ENCODE measurements at regions not wholly inside any gene's neighbourhood (a gene's known extent, or its start where the extent isn't known, plus 50 kb on each side); places are given as distances from the start of the nearest gene placed in this dataset.

DNA sequence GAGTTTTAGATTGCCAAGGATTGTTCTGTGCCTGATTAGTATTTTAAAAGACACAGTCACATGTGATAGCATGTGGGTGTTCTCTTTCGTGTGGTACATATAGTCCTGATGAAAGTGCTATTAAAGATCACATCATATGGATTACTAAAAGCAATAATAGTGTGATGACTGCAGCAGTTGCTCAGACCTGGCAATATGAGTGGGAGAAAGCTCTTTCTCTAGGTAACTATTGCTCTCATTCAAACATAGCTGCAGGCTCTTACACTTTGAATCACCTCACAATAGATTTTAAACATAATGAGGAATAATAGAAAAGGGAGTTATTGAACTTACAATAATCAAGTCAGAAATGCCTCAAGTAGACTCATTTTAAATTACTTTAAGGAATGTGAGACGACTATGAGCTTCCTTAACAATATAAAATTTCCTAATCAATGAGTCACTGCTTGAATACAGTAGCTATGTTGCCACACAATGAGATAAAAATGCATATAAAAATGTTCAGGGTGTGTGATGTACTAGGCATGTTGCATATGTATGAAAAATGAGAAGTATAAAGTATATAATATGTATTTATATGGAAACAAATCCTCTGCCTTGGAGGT lies 452.1 kb downstream of the TMX3 start:
- BruUV-seq (replicated peaks), result no TSS peak
- in situ Hi-C loops (cut with HindIII; ENCODE audit: low pct_unique_long_range_greater_than_20kb, low sequenced_read_pairs), result no loop called here
- ChIA-PET POLR2A (no interaction called here), CTCF (no interaction called here)
- DNase-seq (ENCODE audit: low read depth, low spot score) (no peak), ATAC-seq (no peak)
- Histone ChIP-seq H3K4me1 (ENCODE audit: control insufficient read depth, insufficient read depth, low read length) (no peaks in the 10 kb centered on the region), H3K27ac (ENCODE audit: low read length) (no peak overlapping the region), H3K4me3 (ENCODE audit: low read depth in 2 of 2, low read length in 2 of 2) (no peak overlapping the region), H3K36me3 (ENCODE audit: control insufficient read depth, insufficient read depth, low read length) (no peaks in the 10 kb centered on the region), H3K9me3 (ENCODE audit: control insufficient read depth, insufficient read depth, low read depth, low read length) (no peaks in the 10 kb centered on the region), H3K27me3 (ENCODE audit: control insufficient read depth, insufficient read depth, low read length) (no peaks in the 10 kb centered on the region)
- no peak for TF ChIP-seq SIN3A (IDR thresholded peaks at IDR 0.05; ENCODE audit: borderline replicate concordance, insufficient read depth, low read depth, low read length)
- TF ChIP-seq, protein P1, sequence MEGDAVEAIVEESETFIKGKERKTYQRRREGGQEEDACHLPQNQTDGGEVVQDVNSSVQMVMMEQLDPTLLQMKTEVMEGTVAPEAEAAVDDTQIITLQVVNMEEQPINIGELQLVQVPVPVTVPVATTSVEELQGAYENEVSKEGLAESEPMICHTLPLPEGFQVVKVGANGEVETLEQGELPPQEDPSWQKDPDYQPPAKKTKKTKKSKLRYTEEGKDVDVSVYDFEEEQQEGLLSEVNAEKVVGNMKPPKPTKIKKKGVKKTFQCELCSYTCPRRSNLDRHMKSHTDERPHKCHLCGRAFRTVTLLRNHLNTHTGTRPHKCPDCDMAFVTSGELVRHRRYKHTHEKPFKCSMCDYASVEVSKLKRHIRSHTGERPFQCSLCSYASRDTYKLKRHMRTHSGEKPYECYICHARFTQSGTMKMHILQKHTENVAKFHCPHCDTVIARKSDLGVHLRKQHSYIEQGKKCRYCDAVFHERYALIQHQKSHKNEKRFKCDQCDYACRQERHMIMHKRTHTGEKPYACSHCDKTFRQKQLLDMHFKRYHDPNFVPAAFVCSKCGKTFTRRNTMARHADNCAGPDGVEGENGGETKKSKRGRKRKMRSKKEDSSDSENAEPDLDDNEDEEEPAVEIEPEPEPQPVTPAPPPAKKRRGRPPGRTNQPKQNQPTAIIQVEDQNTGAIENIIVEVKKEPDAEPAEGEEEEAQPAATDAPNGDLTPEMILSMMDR (IDR thresholded peaks at IDR 0.05), result no peak
- TF ChIP-seq, protein P2, sequence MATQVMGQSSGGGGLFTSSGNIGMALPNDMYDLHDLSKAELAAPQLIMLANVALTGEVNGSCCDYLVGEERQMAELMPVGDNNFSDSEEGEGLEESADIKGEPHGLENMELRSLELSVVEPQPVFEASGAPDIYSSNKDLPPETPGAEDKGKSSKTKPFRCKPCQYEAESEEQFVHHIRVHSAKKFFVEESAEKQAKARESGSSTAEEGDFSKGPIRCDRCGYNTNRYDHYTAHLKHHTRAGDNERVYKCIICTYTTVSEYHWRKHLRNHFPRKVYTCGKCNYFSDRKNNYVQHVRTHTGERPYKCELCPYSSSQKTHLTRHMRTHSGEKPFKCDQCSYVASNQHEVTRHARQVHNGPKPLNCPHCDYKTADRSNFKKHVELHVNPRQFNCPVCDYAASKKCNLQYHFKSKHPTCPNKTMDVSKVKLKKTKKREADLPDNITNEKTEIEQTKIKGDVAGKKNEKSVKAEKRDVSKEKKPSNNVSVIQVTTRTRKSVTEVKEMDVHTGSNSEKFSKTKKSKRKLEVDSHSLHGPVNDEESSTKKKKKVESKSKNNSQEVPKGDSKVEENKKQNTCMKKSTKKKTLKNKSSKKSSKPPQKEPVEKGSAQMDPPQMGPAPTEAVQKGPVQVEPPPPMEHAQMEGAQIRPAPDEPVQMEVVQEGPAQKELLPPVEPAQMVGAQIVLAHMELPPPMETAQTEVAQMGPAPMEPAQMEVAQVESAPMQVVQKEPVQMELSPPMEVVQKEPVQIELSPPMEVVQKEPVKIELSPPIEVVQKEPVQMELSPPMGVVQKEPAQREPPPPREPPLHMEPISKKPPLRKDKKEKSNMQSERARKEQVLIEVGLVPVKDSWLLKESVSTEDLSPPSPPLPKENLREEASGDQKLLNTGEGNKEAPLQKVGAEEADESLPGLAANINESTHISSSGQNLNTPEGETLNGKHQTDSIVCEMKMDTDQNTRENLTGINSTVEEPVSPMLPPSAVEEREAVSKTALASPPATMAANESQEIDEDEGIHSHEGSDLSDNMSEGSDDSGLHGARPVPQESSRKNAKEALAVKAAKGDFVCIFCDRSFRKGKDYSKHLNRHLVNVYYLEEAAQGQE (IDR thresholded peaks at IDR 0.05; ENCODE audit: insufficient read depth in 1 of 2, low read depth in 2 of 2, low read length in 1 of 2), result no peak
- TF ChIP-seq POLR2AphosphoS5 (IDR thresholded peaks at IDR 0.05; ENCODE audit: low read depth, low read length), result no peak
- no peak for TF ChIP-seq TCF7L2 (IDR thresholded peaks at IDR 0.05; ENCODE audit: low read depth, low read length)
- intact Hi-C loops (cut with micrococcal nuclease; ENCODE audit: unreplicated experiment), result no loop called here

DNA sequence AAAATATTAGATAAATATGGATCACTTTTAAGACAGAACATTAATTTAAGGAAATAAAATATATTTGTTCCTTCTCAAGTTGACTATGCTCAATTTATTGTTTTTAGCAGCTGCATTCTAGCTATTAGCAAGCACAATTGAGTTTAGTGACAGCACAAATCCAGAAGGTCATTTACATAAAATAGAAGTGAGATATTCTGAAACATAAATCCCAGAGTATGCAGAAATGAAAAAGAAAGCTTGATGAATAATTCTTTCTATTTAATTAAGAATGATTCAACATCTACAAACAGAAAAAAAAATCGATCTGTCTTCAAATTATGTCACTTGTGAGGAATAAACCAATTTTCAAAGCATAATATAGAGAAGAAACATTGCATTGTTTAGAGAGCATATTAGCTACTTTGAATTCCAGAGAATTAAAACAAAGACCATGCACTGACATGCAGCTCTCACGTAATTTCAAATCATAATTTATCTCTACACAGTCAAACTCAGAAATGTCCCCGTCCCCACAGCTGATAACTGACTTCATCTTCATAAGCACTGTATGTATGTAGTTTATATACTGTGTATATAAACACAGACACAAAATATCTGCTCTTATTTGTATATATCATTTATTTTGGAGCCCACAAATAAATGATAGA lies 458.4 kb downstream of the TMX3 start:
- no peaks in the 10 kb centered on the region for H3K9me3 ChIP-seq (ENCODE audit: control insufficient read depth, insufficient read depth, low read depth, low read length)
- no peaks in the 10 kb centered on the region for H3K4me1 ChIP-seq (ENCODE audit: control insufficient read depth, insufficient read depth, low read length)
- H3K27ac ChIP-seq (ENCODE audit: low read length), result no peak overlapping the region
- no TSS peak for BruUV-seq (replicated peaks)
- intact Hi-C loops (cut with micrococcal nuclease; ENCODE audit: unreplicated experiment), result no loop called here
- H3K4me3 ChIP-seq (ENCODE audit: low read depth in 2 of 2, low read length in 2 of 2), result no peak overlapping the region
- no peaks in the 10 kb centered on the region for H3K36me3 ChIP-seq (ENCODE audit: control insufficient read depth, insufficient read depth, low read length)
- no peaks in the 10 kb centered on the region for H3K27me3 ChIP-seq (ENCODE audit: control insufficient read depth, insufficient read depth, low read length)
- ChIA-PET CTCF (no interaction called here), POLR2A (no interaction called here)
- in situ Hi-C loops (cut with HindIII; ENCODE audit: low pct_unique_long_range_greater_than_20kb, low sequenced_read_pairs), result no loop called here
- no peak for TF ChIP-seq TCF7L2 (IDR thresholded peaks at IDR 0.05; ENCODE audit: low read depth, low read length)
- TF ChIP-seq, protein P2 (IDR thresholded peaks at IDR 0.05; ENCODE audit: insufficient read depth in 1 of 2, low read depth in 2 of 2, low read length in 1 of 2), result no peak
- TF ChIP-seq, protein P1 (IDR thresholded peaks at IDR 0.05), result no peak
- no peak for TF ChIP-seq SIN3A (IDR thresholded peaks at IDR 0.05; ENCODE audit: borderline replicate concordance, insufficient read depth, low read depth, low read length)
- TF ChIP-seq POLR2AphosphoS5 (IDR thresholded peaks at IDR 0.05; ENCODE audit: low read depth, low read length), result no peak
- DNase-seq (ENCODE audit: low read depth, low spot score) (no peak), ATAC-seq (no peak)
